HEK293 (cell line): ENCODE measurements at regions not wholly inside any gene's neighbourhood (a gene's known extent, or its start where the extent isn't known, plus 50 kb on each side); places are given as distances from the start of the nearest gene placed in this dataset.

ENCODE experiments used
- YY1 ChIP-seq: fragments of 450-650 bp; formaldehyde crosslinking; IDR thresholded peaks from 2 replicates; pipeline ENCODE4 v1.5.1; 2018; ENCODE audit warnings: missing biosample characterization, missing genetic modification characterization
- ZFP69B ChIP-seq: fragments of 450-650 bp; formaldehyde crosslinking; IDR thresholded peaks from 2 replicates; pipeline ENCODE4 v1.5.1; 2016; ENCODE audit warnings: missing biosample characterization, missing genetic modification characterization
- ZNF138 ChIP-seq: fragments of 450-650 bp; formaldehyde crosslinking; IDR thresholded peaks from 2 replicates; pipeline ENCODE4 v1.5.1; 2016; ENCODE audit warnings: missing biosample characterization, missing genetic modification characterization, borderline replicate concordance
- TF ChIP-seq, protein P1 (sequence below): fragments of 450-650 bp; formaldehyde crosslinking; IDR thresholded peaks from 2 replicates; pipeline ENCODE4 v1.5.1; 2016; ENCODE audit warnings: missing biosample characterization, missing genetic modification characterization
- TF ChIP-seq, protein P2 (sequence below): fragments of 450-650 bp; formaldehyde crosslinking; IDR thresholded peaks from 2 replicates; pipeline ENCODE4 v1.5.1; 2016; ENCODE audit warnings: missing biosample characterization, missing genetic modification characterization

DNA sequence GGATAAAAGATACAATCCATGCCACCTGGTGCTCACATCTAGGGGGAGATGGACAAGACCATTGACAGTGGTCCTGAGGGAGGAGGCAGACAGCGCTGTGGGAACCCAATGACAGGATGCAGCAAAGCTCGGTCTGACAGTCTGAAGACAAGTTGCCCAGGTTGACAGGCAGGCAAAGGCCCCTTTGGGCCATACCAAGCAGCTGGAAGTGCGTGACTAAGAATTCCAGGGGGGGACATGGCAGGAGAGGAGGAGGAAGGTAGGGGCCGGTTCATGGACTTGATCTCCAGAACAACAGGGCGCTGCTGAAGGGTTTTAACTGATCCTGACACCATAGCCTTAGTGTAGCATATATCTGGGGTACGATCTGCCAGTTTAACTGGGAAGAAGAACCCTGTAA, 83.4 kb downstream of the RPLP1 start:
- TF ChIP-seq YY1 (tag by site-specific recombination) (no peak), ZFP69B (tag by site-specific recombination) (no peak), ZNF138 (no peak)
- TF ChIP-seq, protein P1, sequence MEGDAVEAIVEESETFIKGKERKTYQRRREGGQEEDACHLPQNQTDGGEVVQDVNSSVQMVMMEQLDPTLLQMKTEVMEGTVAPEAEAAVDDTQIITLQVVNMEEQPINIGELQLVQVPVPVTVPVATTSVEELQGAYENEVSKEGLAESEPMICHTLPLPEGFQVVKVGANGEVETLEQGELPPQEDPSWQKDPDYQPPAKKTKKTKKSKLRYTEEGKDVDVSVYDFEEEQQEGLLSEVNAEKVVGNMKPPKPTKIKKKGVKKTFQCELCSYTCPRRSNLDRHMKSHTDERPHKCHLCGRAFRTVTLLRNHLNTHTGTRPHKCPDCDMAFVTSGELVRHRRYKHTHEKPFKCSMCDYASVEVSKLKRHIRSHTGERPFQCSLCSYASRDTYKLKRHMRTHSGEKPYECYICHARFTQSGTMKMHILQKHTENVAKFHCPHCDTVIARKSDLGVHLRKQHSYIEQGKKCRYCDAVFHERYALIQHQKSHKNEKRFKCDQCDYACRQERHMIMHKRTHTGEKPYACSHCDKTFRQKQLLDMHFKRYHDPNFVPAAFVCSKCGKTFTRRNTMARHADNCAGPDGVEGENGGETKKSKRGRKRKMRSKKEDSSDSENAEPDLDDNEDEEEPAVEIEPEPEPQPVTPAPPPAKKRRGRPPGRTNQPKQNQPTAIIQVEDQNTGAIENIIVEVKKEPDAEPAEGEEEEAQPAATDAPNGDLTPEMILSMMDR (tag by site-specific recombination): no peak
- TF ChIP-seq, protein P2, sequence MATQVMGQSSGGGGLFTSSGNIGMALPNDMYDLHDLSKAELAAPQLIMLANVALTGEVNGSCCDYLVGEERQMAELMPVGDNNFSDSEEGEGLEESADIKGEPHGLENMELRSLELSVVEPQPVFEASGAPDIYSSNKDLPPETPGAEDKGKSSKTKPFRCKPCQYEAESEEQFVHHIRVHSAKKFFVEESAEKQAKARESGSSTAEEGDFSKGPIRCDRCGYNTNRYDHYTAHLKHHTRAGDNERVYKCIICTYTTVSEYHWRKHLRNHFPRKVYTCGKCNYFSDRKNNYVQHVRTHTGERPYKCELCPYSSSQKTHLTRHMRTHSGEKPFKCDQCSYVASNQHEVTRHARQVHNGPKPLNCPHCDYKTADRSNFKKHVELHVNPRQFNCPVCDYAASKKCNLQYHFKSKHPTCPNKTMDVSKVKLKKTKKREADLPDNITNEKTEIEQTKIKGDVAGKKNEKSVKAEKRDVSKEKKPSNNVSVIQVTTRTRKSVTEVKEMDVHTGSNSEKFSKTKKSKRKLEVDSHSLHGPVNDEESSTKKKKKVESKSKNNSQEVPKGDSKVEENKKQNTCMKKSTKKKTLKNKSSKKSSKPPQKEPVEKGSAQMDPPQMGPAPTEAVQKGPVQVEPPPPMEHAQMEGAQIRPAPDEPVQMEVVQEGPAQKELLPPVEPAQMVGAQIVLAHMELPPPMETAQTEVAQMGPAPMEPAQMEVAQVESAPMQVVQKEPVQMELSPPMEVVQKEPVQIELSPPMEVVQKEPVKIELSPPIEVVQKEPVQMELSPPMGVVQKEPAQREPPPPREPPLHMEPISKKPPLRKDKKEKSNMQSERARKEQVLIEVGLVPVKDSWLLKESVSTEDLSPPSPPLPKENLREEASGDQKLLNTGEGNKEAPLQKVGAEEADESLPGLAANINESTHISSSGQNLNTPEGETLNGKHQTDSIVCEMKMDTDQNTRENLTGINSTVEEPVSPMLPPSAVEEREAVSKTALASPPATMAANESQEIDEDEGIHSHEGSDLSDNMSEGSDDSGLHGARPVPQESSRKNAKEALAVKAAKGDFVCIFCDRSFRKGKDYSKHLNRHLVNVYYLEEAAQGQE (tag by site-specific recombination): no peak
